ENCODE measurements at regions not wholly inside any gene's neighbourhood (a gene's known extent, or its start where the extent isn't known, plus 50 kb on each side); places are given as distances from the start of the nearest gene placed in this dataset.
"Not testable (repeated sequence)": the region's sequence is repeated elsewhere in the genome, so short reads cannot be mapped to it uniquely, and the experiment has no call there.

DNA sequence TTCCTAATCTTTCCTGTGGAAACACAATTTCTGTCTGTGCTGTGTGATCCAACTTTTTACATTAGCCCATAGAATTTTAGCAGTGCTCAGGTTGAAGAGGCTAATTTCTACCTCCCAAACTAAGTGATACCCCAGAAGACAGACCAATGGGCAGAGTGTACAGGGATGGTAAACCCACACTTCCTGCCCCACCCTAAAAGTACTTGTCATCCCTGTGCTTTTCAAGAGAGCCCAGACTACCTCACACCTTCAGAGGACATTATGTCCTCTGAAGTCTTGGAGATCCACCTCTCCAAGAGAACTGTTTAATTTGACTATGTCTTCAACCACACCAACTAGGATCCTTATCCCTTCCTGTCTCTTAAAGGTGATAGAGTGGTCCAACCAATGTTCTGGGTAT is 82.0 kb upstream of the ACSL1 start:
- DNase-seq, result no peak

DNA sequence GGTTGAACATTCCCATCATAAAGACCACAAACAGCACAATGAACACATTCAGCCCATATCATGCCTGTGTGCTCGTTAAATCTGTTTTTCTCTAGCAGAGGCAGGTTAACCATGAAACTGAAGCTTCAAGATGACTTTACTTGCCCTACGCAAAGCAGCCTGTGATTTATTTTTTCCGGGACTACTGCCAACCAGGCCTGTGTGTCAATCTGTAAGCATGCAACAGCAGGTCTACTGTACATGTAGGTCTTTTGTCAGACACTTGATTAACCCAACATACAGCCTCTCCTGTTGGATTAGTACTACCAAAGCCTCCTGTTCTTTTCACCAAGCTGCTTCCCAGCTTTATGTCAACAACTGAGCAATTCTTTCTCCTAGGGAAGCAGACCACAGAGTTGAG is 85.5 kb upstream of the ACSL1 start:
- DNase-seq, result peak; percentile 34

DNA sequence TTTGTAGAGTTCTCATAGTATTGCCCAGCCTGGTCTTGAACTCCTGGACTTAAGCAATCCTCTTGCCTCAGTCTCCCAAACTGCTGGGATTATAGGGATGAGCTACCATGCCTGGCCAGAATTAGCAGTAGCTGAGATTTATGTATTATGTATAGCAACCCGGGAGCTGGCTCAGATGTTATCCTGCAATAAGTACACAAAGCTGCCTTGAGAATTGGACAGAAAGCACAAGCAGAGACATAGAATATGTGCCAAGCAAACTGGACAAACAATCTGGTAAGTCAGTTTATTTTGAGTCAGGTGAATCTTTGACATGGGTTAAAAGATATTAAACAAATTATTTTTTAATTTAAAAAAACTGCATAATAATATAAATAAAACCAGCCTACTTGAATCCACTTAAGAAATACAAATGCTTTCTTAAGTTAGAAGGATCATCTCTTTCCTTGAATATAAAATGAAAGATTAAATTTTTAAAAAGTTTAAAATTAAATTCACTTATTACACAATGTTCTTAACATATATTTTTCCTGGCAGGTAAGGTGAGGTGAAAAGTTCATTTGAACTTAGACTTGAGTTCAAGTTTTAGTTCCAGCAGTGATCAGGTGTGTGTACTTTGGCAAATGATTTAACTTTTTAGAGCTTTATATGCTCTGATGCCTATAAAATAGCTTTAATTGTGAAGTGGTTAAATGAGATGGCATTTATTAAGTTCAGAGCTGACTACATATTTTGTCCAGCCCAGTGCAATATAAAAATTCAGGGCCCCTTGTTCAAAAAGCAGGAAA is 87.8 kb upstream of the ACSL1 start:
- DNase-seq, result no peak

DNA sequence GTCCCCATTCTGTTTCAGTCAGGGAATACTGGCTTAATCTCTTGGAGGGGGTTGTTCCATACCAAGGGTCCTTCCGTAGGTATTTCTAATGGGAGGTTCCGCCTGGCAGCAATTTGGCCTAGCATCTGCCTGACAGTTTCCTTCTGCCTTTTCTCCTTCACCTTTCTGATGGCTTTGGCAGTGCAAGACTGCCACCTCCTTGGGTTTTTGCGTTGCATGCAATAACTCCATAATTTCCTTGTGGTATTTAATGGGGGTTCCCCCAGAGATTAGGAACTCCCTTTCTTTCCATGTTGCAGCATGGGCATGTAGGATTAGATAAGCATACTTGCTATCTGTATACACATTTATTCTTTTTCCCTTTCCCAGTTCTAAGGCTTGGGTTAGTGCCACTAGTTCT is 93.0 kb upstream of the ACSL1 start:
- not testable (repeated sequence) for DNase-seq

DNA sequence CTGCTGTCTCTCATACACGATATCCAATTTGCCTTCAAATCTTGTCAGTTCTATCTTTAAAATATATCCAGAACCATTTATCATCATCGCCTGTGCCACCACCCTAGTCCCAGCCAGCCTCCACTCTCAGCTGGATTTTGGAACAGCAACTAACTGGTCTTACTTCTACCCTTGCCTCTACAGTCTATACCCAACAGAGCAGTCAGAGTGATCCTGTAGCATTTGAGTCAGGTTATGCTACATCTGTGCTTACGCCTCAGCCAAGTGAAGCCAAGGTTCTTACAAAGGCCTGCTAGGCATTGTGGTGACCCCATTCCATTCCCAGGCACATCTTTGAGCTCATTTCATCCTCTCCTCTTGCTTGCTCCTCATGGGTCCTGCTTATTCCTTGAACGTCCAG is 95.7 kb upstream of the ACSL1 start:
- no peak for DNase-seq

DNA sequence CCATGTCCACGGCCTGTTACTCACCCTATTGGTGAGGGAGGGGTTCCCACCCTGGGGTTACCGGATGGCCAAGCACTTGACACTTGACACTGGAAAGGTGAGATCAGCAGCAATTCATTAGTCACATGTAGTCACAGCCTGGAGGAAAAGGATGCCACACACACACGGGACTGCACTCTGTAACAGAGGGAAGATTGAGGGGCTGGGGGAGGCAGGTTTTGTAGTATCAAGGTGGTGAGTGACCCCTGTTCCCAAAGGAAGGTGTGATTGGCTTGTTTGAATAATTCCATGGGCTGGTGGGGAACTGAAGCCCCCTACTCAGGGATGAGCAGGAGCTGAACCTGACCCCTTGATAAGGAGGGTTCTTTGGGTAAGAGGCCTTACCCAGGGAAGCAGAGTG is 96.0 kb upstream of the HELT start:
- DNase-seq, result no peak

DNA sequence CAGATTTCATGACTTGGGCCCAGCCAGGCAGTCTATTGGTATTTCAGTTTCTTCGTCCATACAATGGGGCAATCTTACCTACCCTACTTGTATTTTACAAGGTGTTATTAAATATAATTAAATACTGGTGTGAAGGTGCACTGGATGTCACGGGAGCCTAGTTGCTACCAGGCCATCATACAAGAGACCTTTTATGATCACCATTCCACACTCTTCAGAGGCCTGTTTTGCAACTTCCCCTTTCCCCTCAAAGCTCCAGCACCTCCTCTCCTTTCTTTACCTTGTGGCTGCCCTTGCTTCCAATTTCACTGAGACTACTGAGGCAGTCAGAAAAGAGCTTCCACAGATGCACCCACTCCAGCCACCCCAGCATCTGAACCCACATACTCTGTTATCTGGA is 93.8 kb upstream of the HELT start:
- no peak for DNase-seq

DNA sequence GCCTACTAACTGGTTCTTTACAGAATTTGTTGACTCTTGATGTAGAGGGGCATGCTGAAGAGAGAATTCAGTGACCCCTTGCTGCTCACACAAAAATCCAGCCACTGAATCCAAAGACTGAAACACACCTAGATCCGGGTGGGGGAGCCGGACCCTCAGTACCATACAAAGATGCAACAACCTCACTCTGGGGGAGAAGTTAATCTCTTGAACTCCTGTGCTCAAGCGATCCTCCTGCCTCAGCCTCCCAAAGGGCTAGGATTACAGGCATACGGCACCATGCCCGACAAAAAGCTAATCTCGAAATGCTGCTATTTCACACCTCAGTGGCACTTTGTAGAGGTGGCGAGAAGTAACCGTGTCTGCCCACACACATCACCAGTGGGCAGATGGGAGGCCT is 88.8 kb upstream of the HELT start:
- no peak for DNase-seq

DNA sequence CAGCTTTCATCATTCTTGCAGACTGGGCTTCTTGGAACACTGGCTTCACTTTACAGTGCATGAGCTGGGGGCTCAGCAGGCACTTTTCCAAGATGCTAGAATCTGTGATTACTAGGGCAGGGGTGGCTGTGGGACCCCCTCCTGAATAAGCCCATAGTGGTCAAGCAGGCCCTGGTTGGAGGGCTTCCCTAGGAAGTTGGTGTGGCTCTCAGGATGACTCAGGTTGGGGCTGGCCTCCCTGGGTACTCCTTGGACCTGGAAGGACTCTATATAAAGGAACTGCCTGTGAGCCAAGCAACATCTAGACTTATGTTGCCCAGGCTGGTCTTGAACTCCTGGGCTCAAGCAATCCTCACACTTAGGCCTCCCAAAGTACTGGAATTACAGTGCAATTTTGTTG is 88.3 kb upstream of the HELT start:
- no peak for DNase-seq

DNA sequence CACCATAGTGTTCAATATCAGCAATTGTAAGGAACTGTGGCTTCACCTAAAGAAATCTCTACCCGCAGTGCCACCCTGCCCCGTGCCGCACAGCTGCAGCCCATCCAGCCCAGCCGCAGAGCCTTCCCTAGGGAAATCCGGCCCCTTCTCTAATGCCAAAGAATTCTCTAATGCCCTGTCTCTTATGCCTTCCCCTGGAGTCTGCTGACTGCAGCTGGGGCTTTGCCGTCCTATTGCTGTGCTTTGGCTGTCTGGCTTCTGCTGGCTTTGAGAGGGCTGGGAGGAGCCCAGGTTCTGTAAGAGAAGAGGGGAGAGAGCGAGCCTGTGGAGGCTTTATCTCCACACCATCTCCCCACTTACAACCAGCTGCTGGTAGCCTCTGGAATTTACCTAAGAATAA is 85.9 kb upstream of the HELT start:
- no peak for DNase-seq

DNA sequence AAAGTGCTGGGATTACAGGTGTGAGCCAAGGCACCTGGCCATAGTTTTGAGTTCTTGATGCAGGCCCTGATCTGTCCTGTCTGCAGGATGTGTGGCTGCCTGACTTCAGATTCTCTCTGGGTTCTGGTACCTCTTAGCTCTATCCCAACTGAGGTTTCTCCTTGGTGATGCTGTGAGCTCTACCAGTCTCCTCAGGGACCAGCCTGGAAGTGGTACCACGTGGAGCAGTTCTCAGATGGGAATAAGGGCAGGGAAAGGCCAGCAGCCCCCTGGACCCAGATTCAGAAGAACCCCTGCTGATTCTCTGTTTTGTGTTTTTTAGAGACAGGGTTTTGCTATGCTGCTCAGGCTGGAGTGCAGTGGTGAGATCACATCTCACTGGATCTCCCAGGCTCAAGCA is 85.0 kb upstream of the HELT start:
- DNase-seq, result no peak

DNA sequence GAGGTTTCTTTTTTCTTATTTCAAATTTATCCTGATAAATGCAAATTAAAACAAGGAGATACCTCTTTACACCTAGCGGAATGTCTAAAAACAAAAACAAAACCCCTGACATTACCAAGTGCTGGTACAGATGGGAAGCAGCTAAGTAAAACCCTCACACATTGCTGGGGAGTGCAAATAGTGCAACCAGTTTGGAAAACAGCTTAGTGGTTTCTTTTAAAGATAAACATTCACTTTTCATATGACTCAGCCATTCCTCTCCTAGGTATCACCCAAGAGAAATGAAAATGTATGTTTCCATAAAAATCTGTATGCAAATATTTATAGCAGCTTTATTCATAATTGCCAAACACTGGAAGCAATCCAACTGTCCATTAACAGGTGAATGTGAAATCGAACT is 84.1 kb upstream of the HELT start:
- no peak for DNase-seq

DNA sequence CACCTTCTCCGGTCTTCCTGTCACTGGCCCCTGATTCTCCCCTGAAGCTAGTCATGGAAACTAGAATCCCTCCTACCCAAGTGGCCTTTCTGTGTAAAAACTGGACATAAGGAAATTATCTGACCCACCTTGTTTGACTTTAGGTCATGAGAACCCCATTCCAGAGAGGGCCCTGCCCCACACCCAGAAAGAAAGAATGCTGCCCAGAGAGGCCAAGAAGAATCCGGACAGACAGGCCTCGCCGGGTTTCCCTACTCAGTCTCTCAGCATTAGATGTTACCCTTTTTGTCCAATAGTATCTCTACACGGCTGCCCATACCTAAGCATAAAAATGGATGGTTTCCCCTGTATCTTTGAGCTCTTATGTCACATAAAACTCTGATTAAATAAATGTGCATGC is 83.3 kb upstream of the HELT start:
- DNase-seq, result no peak

DNA sequence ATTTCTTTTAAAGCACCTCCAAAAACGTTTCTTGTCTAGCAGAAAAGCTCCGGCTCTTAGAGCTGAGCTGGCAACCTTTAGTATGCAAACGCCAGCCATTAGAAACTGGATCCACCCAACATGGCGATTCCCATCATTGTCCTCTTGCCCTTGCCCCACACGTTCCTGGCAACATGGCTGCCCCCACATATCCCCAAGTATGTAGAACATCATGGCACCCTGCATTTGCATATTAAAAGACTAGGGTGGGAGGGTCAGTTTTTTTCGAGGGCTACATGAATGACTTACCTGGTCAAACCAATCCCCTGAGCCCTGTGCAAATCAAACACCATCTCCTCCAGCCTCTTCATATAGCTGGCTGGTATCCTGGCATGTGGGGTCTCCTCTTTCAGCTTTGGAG is 82.2 kb upstream of the HELT start:
- DNase-seq, result no peak

DNA sequence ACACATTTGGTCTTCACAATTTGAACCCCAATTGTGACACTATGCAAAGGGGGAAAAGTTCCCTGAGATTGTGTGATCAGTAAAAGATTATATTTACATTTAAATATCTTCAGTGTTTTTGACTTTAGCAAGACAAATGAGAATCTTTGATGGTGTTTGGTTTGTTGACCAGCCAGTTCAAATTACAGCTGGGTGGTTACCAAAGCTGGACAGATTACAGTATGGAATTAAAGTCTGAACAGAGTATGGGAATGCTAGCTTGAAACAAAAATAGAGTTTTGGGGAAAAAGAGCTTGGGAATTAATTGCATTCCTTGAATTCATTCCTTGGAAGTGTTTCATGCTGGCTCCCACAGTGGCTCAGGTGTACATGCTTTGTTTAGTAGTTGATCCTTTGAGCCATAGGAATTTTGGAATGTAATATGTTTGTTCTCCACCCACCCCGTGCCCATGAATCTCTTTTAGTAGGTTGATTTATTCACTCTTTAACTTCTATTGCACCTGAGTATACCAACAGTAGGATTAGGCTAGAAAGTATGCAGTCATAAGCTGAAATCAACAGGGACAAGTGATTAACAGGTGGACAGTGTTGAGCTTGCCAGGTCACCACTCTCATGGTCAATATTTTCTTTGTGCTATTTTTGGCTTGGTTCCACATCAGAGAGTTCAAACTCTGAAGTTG is 81.1 kb upstream of the HELT start:
- no peak for DNase-seq

DNA sequence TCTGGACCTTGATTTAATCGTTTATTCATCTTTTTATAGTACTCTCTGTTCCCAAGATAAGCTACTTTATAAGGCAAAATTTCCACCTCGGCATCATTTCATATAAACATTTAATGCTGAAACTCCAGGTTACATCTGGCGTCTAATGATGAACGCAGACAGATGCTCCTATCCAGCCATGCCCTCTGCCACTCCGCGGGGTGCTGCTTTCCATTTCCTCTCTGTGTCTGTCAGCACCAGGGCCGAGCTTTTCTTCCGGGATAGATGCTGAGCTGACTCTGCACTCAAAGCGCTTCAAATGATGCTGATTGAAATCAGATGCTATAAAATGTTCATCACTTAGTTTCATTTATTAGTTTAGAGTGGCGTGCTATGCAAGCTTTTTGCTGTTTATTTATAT is 80.5 kb upstream of the HELT start:
- no peak for DNase-seq

DNA sequence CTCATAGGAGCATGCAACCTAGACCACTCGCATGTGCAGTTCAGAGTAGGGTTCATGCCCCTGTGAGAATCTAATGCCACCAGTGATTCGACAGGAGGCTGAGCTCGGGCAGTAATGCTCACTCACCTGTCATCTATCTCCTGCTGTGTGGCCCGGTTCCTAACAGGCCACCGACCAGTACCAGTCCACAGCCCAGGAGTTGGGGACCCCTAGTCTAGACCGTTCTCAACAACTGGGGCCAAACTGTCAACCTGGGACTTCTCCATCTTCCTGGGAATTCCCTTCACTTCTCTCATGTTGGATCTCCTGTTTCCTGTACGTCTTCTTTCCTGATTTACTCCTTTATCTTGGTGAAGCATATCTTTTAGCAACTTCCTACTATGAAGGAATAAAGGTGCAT is 79.4 kb upstream of the HELT start:
- no peak for DNase-seq

DNA sequence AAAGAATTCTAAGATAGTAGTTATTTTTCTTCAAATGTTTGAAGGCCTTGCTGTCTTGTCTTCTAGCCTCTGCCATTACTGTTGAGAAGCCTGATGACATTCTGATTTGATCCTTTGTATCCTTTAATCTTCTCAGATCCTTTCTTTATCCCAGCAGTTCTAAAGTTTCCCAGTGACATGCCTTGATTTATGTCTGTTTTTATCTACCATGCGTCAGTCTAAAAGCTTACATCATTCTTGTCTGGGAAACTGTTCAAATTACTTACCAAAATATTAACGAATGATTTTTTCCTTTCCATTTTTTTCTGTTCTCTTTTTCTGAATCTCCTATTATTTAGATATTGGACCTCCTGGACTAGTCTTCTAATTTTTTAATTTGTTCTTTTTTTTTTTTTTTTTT is 78.3 kb upstream of the HELT start:
- no peak for DNase-seq

DNA sequence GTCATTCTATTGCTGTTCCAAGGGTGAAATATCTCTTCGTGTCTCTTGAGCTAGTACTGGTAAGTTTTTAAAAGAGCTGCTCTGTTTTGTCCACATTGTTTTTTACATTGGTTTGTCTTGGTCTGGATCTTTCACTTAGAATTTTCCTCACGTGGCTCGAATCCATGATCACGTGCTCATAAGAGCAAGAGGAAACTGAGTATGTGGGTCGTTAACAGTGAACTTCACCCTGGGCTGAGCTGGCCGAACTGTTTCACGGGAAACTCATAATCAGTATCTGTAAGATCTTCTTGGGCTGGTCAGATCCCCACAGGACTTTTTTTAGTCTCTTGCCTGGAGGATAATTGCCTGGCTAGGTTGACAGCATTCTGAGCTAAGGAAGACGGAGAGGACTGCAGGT is 77.8 kb upstream of the HELT start:
- no peak for DNase-seq

DNA sequence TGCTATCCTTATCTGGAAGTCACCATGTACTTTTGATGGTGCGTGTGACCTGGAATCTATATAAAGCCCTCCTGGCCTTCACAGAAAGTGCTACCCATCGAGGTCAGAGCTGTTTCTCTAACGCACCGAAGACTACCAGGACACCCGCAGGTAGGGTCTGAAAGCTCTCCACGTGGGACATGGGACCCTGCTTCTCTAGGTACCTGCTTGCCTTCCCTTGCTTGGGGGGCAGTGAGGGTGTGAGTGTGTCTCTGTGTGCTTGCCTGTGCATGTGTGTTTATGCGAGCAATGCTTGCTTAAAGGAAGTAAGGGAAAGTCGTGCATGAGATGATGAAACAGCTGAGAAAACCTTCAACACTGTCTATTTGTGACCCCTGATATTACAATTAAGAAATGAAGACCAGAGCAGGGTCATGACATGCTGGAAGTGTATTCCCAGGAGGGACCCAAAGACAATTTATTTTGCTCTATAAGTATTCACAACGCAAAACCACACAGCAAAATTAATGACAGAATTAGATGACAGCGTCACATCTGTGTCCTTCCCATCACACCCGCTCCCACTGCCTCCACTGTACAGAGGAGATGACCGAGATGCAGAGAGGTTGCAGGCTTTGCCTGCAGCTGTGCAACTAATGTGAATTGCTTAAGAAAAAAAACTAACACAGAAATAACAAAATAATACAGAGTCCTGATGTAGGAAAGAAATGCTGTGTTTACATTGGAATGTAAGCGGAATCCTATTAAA is 76.4 kb upstream of the HELT start:
- DNase-seq, result no peak

DNA sequence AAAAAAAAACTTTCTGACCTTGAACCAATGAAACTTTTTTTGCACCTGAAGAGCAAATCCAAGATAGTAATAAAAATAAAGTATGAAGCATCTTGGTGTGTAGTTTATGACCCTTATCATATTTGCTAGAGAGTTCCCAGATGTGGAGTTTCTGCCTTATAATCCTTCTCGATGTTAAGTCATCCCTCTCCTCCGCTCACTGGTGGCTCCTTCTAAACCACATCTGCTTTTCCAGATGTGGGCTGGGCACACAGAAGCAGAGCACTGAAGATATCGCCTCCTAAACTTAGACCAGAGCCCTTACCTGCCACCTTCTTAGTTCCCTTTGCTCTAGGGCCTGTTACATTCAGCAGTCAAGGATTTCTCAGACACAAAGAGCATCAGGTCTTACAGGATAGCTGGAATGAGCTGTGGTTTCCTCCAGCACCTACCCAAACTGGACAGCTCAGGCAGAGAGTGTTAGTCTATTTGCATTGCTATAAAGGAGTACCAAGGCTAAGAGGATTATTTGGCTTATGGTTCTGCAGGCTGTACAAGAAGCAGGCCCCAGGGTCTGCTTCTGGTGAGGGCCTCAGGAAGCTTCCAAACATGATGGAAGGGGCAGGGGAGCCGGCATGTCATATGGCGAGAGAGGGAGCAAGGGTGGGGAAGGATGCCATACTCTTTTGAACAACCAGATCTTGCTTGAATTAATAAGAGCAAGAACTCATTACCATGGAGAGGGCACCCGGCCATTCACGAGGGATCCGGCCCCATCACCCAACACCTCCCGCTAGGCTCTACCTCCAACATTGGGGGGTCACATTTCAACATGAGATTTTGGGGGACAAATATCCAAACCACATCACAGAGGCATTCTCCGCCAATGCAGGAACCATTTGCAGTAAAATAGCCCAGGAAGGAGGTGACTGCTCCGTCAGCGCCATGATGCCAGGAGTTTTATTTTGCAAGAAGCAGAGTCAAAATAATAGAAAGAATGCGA is 75.6 kb upstream of the HELT start:
- no peak for DNase-seq

DNA sequence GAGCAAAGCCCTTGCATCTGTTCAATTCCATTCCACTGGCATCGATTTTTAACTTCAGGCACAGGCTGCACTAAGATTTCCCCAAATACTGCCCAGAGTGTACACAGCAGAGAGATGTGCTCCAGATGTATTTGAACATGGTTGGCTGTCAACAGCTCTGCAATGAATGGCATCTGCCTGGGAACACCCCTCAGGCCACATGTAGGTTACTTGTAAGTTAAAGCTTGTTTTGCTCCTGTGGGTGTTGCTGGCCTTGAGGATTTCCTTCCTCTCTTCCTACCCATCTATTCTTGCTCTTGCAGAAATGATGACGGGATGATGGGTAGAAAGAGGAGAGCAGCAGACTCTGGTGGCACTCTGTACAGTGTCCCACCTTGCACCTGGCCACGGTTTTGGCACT is 69.3 kb upstream of the HELT start:
- no peak for DNase-seq

Data from COR-L47 (cell line).